NB4 (cell line): ENCODE measurements at regions not wholly inside any gene's neighbourhood (a gene's known extent, or its start where the extent isn't known, plus 50 kb on each side); places are given as distances from the start of the nearest gene placed in this dataset.

Experiments used
- DNase-seq: peaks from one replicate; pipeline ENCODE4 v3.0.0; 2010; ENCODE audit warnings: low read depth
- H3K4me3 ChIP-seq: one replicate; pipeline ENCODE4 v1.5.1; 2011; ENCODE audit warnings: mild to moderate bottlenecking, low read depth, low read length, moderate library complexity
- MAX ChIP-seq: IDR thresholded peaks from 2 replicates; pipeline ENCODE4 v1.6.1; 2011; ENCODE audit warnings: low read depth, low read length
- MYC ChIP-seq: IDR thresholded peaks from 2 replicates; pipeline ENCODE4 v1.6.1; 2011; ENCODE audit warnings: low read depth, low read length
- POLR2A ChIP-seq: IDR thresholded peaks from 2 replicates; pipeline ENCODE4 v1.6.1; 2011; ENCODE audit warnings: mild to moderate bottlenecking; ENCODE audit not compliant: insufficient read length; ENCODE audit errors: extremely low read depth
- TF ChIP-seq, protein P1 (sequence below): IDR thresholded peaks from one replicate; pipeline ENCODE4 v1.5.1; 2012; ENCODE audit warnings: low read depth, low read length

DNA sequence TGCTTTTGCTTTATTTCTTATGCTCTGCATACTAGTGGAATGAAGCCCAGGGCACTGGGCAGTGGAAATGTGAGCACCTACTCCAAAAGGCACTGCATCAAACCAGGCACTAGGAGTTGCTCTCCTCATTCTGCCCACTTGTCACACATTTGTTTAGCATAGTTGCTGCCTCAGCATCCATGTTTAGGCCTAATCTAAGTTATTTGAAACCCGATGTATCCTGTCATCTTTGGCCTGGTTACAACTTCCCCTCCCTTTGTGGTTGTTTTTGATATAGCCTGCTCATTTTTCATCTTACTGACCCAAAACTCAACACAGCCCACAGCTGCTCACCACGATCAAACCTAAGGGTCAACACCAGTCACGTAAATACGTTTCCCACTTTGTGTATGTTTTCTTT, 82.2 kb upstream of the SELENOK start:
- no peak for DNase-seq
- TF ChIP-seq, protein P1, sequence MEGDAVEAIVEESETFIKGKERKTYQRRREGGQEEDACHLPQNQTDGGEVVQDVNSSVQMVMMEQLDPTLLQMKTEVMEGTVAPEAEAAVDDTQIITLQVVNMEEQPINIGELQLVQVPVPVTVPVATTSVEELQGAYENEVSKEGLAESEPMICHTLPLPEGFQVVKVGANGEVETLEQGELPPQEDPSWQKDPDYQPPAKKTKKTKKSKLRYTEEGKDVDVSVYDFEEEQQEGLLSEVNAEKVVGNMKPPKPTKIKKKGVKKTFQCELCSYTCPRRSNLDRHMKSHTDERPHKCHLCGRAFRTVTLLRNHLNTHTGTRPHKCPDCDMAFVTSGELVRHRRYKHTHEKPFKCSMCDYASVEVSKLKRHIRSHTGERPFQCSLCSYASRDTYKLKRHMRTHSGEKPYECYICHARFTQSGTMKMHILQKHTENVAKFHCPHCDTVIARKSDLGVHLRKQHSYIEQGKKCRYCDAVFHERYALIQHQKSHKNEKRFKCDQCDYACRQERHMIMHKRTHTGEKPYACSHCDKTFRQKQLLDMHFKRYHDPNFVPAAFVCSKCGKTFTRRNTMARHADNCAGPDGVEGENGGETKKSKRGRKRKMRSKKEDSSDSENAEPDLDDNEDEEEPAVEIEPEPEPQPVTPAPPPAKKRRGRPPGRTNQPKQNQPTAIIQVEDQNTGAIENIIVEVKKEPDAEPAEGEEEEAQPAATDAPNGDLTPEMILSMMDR, result no peak
- TF ChIP-seq POLR2A (no peak), MYC (no peak), MAX (no peak)

GRCh38 chr3:53970661-53971060, 79.0 kb upstream of the SELENOK start:
- H3K4me3 ChIP-seq, result no peak overlapping the region
- peak; percentile 5 for DNase-seq
- TF ChIP-seq MAX (no peak), MYC (no peak)

More for the DNA sequence above, 82.2 kb upstream of the SELENOK start:
- no peak overlapping the region for H3K4me3 ChIP-seq

DNA sequence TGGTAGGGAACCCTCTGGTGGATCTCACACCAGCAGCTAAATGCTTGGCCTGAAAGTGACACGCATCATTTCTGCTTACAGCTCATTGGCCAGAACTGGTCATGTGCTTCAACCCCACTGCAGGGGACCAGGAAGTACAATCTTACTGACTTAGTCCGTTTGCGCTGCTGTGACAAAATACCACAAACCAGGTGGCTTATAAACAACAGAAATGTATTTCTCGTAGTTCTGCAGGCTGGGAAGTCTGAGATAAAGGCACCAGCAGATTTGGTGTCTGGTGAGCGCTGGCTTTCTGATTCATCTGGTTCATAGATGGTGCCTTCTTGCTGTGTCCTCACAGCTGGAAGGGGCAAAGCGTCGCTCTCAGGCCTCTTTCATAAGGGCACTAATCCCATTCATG, 77.4 kb upstream of the SELENOK start:
- H3K4me3 ChIP-seq, result no peak overlapping the region
- DNase-seq, result no peak
- TF ChIP-seq MAX, result no peak
- no peak for TF ChIP-seq MYC
- TF ChIP-seq, protein P1, result no peak
- TF ChIP-seq POLR2A, result no peak

- H3K4me3 ChIP-seq, result no peak overlapping the region
- TF ChIP-seq POLR2A (no peak), MYC (no peak), MAX (no peak)
- TF ChIP-seq, protein P1, result no peak
- DNase-seq, result no peak
Observed at GRCh38 chr3:53965291-53965690, 73.6 kb upstream of the SELENOK start.

- no peak for DNase-seq
- no peak for TF ChIP-seq POLR2A
- TF ChIP-seq MAX, result no peak
- TF ChIP-seq MYC, result no peak
- TF ChIP-seq, protein P1, result no peak
- no peak overlapping the region for H3K4me3 ChIP-seq
Observed at GRCh38 chr3:53957831-53958230, 66.2 kb upstream of the SELENOK start.

DNA sequence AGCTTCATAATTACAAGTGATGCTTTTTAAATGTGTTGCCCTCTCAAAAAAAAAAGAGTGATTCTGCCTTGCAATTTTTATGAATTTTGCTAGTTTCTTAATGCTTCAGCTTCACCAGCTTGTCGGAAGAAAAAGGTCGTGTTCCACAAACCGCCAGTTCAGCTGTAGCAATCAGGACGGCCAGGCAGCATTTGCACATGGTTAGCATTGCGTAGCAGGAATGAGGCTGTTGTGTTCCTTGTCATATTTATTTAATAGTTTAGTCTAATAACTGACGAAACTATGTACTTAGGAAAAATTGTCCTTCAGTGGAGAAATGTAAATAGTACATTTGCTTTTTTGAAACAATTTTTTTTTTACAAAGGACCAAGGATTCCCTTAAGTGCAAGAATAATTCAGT, 64.9 kb upstream of the SELENOK start:
- no peak for TF ChIP-seq POLR2A
- no peak overlapping the region for H3K4me3 ChIP-seq
- no peak for DNase-seq

DNA sequence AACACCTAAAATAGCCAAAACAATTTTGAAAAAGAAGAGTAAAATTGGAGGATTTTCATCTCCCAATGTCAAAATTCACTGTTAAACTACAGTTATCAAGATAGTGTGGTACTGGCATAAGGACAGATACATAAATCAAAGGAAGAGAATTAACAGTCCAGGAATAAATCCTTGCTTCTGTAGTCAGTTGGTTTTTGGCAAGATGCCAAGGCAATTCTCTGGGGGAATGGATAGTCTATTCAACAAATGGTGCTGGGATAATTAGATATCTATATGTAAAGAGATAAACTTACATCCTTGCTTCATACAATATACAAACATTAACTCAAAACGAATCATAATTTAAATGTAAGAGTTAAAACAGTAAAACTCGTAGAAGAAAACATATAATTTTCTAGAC, 57.9 kb upstream of the SELENOK start:
- no peak for DNase-seq
- H3K4me3 ChIP-seq, result no peak overlapping the region
- TF ChIP-seq, protein P1, result no peak
- no peak for TF ChIP-seq MAX
- no peak for TF ChIP-seq POLR2A
- no peak for TF ChIP-seq MYC
